ENCODE measurements at regions not wholly inside any gene's neighbourhood (a gene's known extent, or its start where the extent isn't known, plus 50 kb on each side); places are given as distances from the start of the nearest gene placed in this dataset.
"Not testable (repeated sequence)": the region's sequence is repeated elsewhere in the genome, so short reads cannot be mapped to it uniquely, and the experiment has no call there.

DNA sequence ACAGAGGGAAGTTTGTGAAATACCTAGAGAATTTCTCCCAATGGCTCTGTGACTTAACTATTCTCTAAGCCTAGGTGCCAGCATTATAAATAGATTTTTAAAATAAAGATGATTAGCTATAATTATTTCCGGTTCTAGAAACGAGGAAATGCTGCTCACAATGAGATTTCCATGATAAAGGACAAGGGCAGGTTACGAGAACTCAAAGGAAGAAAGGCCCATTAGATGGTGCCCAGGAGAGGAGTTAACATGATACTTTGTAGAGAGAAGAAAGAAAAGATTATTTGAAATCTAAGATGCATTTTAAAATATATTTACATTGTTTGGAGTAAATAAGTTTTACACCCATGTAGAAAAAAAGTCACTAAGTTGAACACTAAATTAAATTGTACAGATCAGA, 538.3 kb upstream of the PTGER4 start:
- TF ChIP-seq, protein P1, sequence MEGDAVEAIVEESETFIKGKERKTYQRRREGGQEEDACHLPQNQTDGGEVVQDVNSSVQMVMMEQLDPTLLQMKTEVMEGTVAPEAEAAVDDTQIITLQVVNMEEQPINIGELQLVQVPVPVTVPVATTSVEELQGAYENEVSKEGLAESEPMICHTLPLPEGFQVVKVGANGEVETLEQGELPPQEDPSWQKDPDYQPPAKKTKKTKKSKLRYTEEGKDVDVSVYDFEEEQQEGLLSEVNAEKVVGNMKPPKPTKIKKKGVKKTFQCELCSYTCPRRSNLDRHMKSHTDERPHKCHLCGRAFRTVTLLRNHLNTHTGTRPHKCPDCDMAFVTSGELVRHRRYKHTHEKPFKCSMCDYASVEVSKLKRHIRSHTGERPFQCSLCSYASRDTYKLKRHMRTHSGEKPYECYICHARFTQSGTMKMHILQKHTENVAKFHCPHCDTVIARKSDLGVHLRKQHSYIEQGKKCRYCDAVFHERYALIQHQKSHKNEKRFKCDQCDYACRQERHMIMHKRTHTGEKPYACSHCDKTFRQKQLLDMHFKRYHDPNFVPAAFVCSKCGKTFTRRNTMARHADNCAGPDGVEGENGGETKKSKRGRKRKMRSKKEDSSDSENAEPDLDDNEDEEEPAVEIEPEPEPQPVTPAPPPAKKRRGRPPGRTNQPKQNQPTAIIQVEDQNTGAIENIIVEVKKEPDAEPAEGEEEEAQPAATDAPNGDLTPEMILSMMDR (IDR thresholded peaks at IDR 0.05) = no peak
- H3K27ac ChIP-seq = no peak overlapping the region
- H3K4me3 ChIP-seq = no peak overlapping the region
- no peak for DNase-seq (ENCODE audit: low spot score)

DNA sequence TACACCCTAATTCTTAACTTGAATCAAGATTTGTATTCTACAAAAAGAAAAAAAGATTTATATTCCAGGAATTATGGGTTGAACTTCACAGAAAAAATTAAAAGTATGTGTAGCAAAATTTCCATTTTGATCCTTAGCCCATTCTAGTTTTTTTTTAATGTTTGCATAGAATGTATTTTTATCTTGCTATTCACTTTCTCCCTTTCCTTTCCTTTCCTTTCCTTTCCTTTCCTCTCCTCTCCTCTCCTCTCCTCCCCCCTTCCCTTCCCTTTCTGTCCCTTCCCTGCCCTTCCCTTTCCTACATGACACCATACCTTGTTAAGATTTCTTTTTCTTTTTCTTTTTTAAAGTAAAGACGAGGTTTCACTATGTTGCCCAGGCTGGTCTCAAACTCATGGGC, 542.5 kb upstream of the PTGER4 start:
- DNase-seq (ENCODE audit: low spot score) = no peak
- Histone ChIP-seq H3K27ac (no peak overlapping the region), H3K4me3 (no peak overlapping the region)
- TF ChIP-seq, protein P1 (IDR thresholded peaks at IDR 0.05) = no peak

GRCh38 chr5:40134883-40135520, 544.7 kb upstream of the PTGER4 start:
- DNase-seq (ENCODE audit: low spot score) = no peak
- TF ChIP-seq, protein P1 (IDR thresholded peaks at IDR 0.05) = no peak
- Histone ChIP-seq H3K4me3 (no peak overlapping the region), H3K27ac (no peak overlapping the region)

GRCh38 chr5:40124367-40124766, 555.3 kb upstream of the PTGER4 start:
- no peak overlapping the region for H3K4me3 ChIP-seq
- TF ChIP-seq, protein P1 (IDR thresholded peaks at IDR 0.05) = no peak
- no peak for DNase-seq (ENCODE audit: low spot score)
- H3K27ac ChIP-seq = no peak overlapping the region

GRCh38 chr5:40121236-40121635, 558.5 kb upstream of the PTGER4 start:
- TF ChIP-seq, protein P1 (IDR thresholded peaks at IDR 0.05) = no peak
- Histone ChIP-seq H3K4me3 (no peak overlapping the region), H3K27ac (no peak overlapping the region)
- no peak for DNase-seq (ENCODE audit: low spot score)

DNA sequence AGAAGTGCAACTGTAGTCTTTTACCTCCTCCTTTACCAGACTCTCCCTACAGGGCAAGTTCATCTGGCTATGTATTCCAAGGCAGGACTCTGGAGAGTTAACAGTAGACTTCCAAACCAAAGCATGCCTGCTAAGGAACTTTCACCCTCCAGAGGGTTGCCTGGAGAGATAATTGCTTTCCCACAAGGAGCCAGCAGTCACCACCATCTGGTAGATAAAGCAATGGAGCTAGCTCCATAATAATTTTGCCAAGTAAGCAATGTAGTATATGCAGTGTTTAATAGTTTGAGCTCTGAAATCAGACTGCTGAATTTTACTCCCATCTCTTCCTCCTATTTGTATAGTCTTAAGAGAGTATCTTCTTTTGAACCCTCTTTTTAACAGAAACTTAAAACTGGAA, 566.8 kb upstream of the PTGER4 start:
- Histone ChIP-seq H3K4me3 (no peak overlapping the region), H3K27ac (no peak overlapping the region)
- TF ChIP-seq, protein P1 (IDR thresholded peaks at IDR 0.05) = no peak

DNA sequence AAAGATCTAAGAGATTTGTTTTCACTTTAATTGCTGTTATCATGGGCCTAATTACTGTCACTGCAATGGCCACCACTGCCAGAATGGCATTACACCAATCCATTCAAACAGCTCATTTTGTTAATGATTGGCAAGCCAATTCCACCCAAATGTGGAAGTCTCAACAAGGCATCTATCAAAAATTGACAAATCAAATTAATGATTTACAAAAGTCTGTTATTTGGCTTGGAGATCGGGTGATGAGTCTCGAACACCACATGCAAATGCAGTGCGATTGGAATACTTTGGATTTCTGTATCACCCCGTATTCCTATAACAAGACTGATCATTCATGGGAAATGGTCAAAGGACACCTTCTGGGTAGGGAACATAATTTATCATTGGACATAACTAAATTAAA, 568.7 kb upstream of the PTGER4 start:
- H3K27ac ChIP-seq; DNase-seq (ENCODE audit: low spot score); H3K4me3 ChIP-seq: not testable (repeated sequence)

More for the DNA sequence above, 566.8 kb upstream of the PTGER4 start:
- no peak for DNase-seq (ENCODE audit: low spot score)

GRCh38 chr5:40108764-40109390, 570.8 kb upstream of the PTGER4 start:
- not testable (repeated sequence) for H3K4me3 ChIP-seq; DNase-seq (ENCODE audit: low spot score)
- peak overlapping the region in 1 of 2 donors; percentile 4 for H3K27ac ChIP-seq

DNA sequence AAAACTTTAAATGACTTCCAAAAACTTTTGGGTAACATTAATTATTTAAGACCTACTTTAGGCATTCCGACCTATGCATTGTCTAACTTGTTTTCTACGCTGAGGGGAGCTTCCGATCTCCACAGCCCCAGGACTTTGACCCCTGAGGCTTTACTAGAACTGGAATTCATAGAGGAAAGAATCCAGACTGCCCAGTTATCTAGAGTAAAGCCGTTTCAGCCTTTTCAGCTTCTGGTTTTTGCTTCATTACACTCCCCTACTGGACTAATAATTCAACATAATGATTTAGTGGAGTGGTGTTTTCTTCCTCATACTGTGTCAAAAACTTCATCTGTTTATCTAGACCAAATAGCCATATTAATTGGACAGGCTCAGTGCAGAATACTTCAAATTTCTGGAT, 571.9 kb upstream of the PTGER4 start:
- DNase-seq (ENCODE audit: low spot score) = not testable (repeated sequence)

More for the DNA sequence above, 571.9 kb upstream of the PTGER4 start:
- not testable (repeated sequence) for H3K27ac ChIP-seq, H3K4me3 ChIP-seq

Data from coronary artery (tissue), 2 donors.